GM12892 (cell line): ENCODE measurements at regions not wholly inside any gene's neighbourhood (a gene's known extent, or its start where the extent isn't known, plus 50 kb on each side); places are given as distances from the start of the nearest gene placed in this dataset.

Source experiments
- DNase-seq: peaks from one replicate; pipeline ENCODE4 v3.0.0; 2011; ENCODE audit not compliant: insufficient read length
- FAIRE-seq: peaks from 2 replicates; lab custom pipeline; 2011; peaks lifted over from hg19 to GRCh38; lab: Jason Lieb, UNC
- POLR2A ChIP-seq: IDR thresholded peaks from 2 replicates; pipeline ENCODE4 v1.6.1; 2011; ENCODE audit warnings: low read depth, low read length, control low read depth
- POLR2AphosphoS5 ChIP-seq: IDR thresholded peaks from 2 replicates; pipeline ENCODE4 v1.6.1; 2011; ENCODE audit warnings: low read depth, low read length, control low read depth
- TAF1 ChIP-seq: IDR thresholded peaks from 2 replicates; pipeline ENCODE4 v1.6.1; 2011; ENCODE audit warnings: low read depth, mild to moderate bottlenecking, control low read depth, low read length, borderline replicate concordance

DNA sequence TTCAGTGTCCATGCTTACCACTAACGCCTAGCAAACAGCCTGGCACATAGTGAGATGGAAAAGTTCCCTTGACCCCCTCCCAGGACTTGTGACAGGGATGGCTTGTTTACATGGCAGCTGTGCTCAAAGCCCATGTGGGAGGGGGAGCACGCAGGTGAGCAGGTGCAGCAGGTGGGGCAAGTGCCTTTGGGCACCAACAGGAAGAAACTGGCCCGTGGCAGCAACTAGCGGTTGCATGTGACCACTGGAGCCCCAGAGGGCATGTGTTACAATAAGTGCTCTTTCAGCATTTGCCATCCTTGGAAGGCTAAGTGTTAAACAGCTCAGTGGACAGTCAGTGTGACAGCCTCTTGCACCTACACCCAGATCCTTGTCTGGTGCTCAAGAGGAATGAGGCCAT lies 734.6 kb downstream of the TUSC7 start:
- DNase-seq (no peak), FAIRE-seq (no peak)
- TF ChIP-seq POLR2AphosphoS5 (no peak), TAF1 (no peak), POLR2A (no peak)

DNA sequence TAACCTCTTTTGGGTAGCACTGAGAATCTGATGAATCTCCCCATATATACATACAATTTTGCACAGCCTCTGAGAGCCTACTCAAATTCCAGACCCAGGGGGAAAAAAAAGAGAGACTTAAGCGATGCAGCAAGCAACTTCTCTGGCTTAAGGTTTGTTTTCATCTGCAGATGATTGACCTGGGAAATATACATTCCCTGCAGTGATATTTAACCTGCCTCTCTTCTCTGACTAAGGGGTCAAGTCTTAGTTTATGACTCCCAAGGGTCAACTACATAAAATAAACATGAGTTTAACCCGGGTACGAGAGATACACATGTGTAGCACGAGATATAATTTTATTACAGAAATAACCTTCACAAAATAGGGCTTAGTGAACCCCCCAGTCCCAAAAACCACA lies 737.8 kb downstream of the TUSC7 start:
- FAIRE-seq (no peak), DNase-seq (no peak)
- no peak for TF ChIP-seq POLR2A
- no peak for TF ChIP-seq POLR2AphosphoS5
- no peak for TF ChIP-seq TAF1

DNA sequence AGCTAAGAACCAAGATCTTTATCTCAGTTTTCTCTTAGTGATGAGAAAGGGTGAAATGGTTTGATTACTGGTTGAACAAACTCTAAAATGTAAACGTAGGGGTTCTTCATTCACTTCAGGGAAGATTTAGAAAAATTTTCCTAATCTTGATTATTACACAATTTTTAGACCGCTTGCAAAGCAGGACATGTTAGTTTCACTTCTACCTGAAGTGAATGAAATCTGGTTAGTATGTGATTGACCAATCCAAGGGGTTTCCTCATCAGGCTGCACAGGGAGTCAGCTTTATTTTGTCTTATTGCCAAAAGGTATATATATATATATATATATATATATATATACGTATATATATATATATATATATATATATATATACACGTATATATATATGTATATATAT lies 740.4 kb downstream of the TUSC7 start:
- FAIRE-seq, result no peak
- DNase-seq, result no peak
- TF ChIP-seq TAF1 (no peak), POLR2AphosphoS5 (no peak), POLR2A (no peak)

DNA sequence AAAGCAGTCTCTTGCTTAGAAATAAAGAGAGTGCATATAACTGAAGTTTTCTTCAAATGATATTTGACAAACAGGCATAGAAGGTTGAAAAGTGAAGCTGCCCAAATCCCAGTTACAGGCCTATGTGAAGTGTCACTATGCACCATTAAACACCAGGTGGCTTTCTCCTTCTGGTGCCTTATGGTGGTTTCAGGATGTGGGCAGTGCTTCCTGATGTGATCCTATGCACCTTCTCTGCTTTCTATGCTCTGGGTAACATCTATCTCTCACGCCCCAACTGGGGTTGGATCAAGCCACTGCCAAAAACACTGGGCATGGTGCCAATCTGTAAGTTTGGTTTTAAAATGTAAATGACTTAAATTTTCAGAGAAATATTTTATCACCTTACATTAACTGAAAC lies 744.7 kb downstream of the TUSC7 start:
- TF ChIP-seq TAF1 (no peak), POLR2AphosphoS5 (no peak), POLR2A (no peak)
- DNase-seq (no peak), FAIRE-seq (no peak)

DNA sequence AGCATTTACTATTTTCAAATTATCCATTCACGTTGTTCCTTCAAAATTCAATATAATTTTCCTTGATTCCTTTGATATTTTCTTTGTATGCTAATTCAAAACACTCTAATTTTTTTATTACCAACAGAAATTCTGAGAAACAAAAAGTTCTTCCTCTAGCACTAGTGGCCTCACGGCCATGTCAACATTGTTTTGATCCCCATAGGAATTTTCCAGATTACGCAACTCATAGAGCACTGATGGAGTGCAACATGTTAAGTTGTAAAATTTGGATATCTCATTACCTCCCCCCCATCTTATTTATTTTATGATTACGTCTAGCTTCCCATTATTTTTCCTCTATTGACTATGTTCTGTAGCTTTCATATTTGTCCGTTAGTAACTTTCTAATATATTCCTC lies 745.3 kb downstream of the TUSC7 start:
- FAIRE-seq (no peak), DNase-seq (no peak)
- TF ChIP-seq POLR2AphosphoS5 (no peak), POLR2A (no peak), TAF1 (no peak)

DNA sequence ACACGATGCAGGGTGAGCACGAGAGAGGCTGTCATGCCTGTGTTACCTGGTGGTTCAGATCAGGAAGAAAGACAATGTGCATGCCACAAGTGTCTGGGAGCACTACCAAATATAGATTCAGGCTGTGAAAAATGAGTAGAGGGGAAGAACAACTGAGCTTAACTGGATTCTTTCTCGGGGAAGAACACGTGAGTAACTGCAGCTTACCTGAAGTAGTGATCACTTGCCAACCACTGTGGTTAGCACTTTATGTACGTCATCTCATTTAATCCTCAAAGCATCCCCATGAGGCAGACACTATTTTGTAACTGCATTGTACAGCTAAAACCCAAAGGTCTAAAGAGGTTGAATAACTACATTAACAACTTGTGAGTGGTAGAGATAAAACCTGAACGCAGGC lies 746.2 kb downstream of the TUSC7 start:
- TF ChIP-seq TAF1 (no peak), POLR2A (no peak), POLR2AphosphoS5 (no peak)
- no peak for DNase-seq
- FAIRE-seq, result no peak

DNA sequence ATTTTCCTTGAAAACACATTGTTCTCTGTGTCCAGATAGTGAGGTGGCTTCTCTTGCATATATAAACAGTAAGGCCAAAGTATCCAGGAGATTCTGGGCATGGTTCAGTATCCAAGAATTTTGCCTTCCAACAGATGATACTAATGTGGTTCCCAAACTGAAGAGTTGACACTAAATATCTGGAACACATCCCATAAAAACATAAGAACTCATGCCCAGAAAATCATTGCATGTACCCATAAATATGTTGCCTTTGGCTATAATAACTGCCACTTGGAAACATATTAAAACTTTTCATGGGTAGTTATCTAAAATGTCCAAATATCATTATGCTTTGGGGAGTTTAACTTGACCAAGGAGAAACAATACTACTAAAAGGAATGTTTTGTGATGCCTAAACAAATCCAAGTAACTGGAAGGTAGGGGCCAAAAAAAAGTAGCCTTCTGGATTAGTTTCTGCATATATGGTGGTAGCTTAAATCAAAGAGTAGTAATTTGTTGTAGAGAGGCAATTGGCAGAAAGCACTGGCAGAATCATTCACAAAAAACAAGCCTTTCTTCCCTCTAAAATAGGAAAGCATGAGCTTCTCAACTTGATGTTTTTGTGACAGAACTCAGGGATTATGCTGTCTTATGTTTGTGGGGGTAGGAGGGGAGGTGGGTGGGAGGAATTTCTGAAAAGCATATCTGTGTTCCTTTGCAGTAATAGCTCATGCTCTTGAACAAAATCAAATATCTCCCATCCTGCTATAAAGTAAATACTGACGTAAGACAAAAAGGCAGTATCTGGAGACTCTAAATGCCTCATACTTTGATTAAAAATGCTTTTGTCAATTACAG lies 753.9 kb downstream of the TUSC7 start:
- no peak for TF ChIP-seq TAF1
- TF ChIP-seq POLR2A, result no peak
- TF ChIP-seq POLR2AphosphoS5, result no peak
- DNase-seq, result no peak
- no peak for FAIRE-seq

DNA sequence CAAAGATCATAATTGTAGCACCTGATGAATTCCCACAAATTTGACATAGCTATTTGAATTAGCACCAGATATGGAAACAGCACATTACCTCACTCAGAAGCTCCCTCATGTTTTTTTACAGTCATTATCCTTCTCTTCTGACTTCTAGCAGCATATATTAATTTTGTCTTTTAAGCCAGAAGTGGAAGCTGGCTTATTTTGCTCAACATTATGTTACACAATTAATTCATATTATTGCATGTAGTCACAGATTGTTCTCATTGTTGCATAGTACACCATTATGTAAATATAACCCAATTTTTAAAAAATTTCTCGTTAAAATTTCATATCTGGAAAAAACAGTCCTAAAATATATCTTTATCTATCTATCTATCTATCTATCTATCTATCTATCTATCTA lies 762.3 kb downstream of the TUSC7 start:
- FAIRE-seq, result no peak
- no peak for DNase-seq
- no peak for TF ChIP-seq TAF1

DNA sequence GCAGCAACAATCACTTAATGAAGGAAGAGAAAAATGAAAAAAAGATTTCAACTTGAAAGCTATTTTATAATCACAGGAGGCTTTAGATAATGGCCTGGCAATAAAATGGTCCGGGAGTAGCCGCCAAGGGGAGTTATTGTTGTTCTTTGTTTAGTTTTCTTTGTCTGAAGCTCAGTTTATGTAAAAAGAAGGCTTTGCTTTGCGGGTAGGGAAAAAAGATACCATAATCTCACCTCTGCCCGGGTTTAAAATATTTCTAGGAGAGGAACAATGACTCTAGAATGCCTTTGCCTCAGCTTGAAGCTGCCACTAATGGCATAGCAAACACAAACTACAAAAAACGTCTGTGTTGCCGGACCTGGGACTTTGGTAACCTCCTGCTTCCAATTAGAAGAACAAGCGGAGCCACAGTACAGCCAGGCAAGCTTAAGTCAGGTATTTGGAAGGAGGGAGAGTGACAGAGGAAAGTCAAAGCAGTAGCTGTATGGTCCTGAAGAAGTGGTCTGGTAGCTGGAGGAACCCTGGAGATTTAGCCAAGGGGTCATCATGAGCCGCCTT lies 764.5 kb downstream of the TUSC7 start:
- FAIRE-seq (no peak), DNase-seq (no peak)
- TF ChIP-seq POLR2A (no peak), TAF1 (no peak), POLR2AphosphoS5 (no peak)

DNA sequence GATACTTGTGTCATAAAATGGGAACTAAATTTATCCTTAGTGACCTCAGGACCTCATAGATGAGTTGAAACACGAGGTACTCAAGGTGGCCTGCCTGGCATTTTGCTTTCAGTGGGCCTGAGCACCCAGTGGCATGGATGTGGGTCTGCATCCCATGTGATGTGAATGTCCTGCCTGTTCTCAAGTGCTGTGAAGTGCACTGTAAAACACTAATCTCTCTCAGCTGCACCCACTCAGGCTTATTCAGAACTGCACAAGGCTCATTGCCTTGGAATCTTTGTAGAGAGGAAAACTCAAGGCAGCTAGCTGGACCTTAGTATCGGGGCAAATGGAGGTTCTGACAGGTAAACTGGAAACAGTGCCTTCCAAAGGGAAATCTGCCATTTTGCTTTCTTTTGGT lies 767.0 kb downstream of the TUSC7 start:
- FAIRE-seq, result no peak
- no peak for TF ChIP-seq POLR2AphosphoS5
- no peak for TF ChIP-seq TAF1
- TF ChIP-seq POLR2A, result no peak
- DNase-seq, result no peak

DNA sequence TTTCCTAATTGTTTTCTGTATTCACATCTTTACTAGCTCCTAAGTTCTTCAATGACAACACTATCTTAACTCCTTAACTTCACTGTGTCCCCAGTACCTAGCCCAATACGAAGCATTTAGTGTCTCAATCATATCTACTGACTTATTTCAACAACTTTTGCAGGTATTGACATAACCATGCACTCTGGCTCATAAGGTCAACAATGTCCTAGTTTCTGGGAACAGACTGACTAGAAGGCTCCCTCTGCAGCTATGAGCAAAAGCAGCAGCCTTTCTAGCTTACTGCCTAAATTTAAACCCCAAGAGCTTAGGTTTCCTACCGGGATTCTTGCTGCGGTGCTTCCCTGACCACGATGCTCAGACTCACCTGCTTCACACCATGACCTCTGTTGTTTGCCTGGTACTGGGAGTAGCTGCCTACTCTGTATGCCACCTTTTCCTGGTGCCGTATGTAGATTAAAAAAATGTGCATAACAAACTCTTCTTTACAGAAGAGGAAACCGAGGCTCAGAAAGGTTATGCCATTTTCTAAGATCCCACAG lies 767.7 kb downstream of the TUSC7 start:
- no peak for FAIRE-seq
- DNase-seq, result no peak
- TF ChIP-seq TAF1 (no peak), POLR2AphosphoS5 (no peak), POLR2A (no peak)

DNA sequence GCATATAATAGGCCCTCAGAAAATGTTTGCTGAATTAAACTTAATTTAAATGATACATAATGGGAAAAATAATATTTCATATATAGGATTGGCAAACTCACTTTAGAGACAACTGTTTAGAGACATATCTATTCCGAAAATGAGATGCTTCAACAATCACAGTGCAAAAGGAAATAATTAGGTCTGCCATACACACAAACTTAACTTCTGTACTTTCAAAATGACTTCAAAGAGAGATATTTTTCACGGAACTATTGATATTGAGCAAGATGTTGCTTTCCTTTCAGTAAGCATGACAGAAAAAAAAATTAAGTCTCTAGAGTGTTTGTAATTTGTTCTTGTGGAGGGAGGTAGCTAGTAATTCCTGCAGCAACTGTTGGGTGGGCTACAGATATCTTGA lies 769.5 kb downstream of the TUSC7 start:
- DNase-seq (no peak), FAIRE-seq (no peak)
- TF ChIP-seq TAF1, result no peak
- no peak for TF ChIP-seq POLR2AphosphoS5
- TF ChIP-seq POLR2A, result no peak
